NCI-H2227 (cell line): ENCODE measurements at regions not wholly inside any gene's neighbourhood (a gene's known extent, or its start where the extent isn't known, plus 50 kb on each side); places are given as distances from the start of the nearest gene placed in this dataset.

ENCODE experiments used
- DNase-seq: peaks from one replicate; lab custom pipeline; 2025; ENCODE audit not compliant: unreplicated experiment; lab: John Stamatoyannopoulos, UW

DNA sequence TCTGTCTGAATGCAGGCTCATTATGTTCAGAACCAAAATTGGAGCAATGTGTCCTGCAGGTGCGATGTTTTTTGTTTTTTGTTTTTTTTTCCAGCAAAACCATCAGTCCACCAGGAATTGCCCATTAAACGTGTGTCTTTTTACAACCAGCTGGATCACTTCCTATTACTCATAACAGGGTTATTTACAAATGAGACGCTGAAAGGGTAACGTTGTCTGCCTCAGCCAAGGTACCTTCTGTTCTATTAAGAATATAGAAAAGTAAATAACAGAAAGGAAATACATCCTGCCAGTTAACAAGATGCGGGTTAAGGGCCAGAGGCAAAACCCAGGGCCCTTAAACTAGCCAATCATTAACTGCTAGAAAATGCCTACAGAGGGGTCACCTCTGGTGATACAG is 590.4 kb downstream of the TBC1D4 start:
- DNase-seq: no peak

DNA sequence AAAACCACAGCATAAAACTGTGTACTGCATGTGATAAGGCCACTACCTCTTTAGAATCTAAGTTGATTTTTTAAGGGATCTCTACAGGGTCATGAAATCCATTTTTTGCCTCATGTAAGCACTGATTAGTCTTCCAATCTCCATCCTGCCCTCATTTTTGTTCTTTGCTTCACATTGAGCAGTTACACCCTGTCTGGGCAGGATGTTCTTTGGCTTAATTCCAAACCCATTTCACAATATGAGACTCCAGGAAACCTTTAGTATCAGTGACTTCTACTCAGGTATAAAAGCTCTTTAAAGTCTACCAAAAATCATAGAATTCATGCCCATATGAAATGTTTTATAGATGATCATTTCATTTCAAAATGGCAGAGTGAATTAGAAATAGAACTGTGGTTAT is 592.6 kb downstream of the TBC1D4 start:
- no peak for DNase-seq

DNA sequence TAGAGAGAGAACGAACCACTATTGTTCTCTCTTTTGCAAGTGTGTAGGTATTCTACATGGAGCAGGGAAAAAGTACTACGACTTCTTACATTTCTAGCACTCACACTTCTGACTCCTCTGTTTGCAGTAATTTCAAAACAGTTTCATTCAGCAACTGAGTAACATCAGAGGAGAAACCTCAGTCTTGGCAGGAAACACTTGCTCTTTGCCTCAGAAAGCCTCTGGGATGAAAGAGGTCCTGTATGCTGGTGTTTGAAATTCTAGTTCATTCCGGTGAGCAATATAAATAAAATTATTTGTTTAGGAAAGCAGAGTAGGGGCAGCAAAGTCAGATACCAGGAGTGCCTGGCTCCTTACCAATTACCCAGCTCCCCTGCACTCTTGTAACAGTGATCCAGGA is 595.5 kb downstream of the TBC1D4 start:
- no peak for DNase-seq

DNA sequence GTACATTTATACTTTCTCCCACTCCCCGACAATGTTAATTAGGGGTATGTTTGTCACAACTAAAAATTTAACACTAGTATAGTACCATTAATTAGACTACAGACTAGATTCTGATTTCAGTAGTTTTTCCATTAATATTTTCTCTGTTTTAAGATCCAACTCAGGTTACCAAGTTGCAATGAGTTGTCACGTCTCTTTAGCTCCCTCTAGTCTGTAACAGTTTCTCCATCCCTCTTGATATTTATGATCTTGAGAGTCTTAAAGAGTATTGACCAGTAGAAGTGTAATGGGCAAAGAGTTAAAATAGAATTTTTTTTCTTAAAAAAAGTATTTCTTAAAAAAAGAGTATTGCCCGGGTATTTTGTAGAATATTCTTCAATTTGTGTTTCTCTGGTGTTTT is 598.1 kb downstream of the TBC1D4 start:
- DNase-seq: no peak

DNA sequence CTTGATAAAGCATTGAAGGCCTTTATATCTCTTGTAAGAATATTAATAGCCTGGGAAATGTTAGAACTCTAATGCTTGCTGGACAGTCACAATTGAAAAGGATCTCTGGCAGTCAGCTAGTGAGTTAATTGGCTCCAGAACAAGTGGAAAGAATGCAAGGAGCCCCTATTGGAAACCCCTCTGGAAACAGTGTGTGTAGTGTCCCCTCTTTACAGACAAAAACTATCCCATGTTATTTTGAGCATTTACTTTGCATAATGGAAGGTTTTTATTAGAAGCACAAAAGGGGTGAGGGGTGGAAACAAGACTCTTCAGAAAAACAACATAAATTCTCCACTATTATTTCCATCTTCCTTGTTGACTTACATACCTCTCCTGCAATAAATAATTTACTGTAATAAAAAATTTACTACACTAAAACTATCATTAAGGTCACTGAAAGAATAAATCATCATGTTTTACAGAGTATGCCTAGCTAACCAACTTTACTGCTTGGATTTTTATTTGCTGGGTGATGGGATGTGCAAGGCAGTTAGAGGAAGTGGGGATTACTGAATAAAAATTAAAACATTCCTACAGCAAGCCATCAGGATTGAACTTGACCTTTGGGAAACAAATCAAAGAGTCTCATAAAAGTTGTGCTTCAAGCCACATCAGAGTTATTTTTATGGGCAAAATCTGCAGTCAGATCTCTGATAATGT is 610.4 kb downstream of the TBC1D4 start:
- DNase-seq: no peak

DNA sequence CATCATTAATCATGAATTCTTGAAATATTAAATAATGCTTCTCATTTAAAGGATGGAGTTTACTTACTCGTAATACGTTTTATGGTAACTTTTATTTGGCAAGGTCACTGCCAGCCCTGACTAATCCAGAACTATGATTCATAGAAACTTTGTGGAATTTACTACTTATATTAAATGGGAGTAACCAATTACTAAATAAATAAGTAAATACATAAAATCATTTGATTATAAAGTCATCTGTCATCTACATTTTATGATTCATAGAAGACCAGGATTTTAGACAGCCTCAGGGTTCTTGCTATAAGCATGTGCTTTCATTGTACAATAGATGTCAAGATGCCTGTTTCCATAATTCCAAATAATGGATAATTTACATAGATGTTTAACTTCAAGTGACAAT is 611.1 kb downstream of the TBC1D4 start:
- DNase-seq: no peak

DNA sequence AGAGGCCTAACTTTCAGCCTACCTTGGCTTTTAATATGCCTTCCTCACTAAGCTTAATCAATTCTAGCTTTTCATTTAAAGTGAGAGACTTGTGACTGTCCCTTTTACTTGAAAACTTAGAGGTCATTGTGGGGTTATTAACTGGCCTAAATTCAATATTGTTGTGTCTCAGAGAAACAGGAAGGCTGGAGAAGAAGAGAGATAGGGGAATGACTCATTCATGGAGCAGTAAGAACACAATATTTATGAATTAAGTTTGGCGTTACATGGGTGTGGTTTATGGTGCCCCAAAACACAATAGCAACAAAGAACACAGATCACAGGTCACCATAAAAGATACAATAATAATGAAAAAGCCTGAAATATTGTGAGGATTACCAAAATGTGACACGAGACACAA is 612.1 kb downstream of the TBC1D4 start:
- no peak for DNase-seq

DNA sequence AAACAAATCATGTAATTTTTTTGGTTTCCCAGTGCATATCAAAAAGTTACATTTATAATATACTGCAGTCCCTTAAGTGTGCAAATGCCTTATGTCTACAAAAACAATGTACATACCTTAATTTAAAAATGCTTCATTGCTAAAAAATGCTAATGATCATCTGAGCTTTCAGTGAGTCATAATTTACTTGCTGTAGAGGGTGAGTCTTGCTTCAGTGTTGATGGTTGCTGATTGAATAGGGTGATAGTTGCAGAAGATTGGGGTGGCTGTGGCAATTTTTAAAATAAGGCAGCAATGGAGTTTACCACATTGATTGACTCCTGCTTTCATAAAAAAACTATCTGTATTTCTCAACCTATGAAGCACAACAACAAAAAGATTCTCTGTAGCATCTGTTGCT is 613.9 kb downstream of the TBC1D4 start:
- no peak for DNase-seq

DNA sequence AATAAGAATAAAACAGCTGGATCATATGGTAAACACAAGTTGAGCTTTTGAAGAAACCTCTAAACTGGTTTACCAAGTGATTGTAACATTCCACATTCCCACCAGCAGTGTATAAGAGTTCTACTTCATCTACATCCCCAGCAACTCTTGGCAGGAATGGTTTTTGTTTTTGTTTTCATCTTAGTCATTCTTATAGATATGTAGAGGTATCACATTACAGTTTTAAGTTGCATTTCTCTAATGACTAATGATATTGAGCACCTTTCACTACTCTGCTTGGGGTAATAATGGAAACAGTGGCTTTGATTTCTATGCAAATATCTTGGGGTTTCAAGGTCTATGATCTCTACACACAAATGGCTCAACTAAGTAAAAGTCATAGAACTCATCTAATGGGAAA is 614.5 kb downstream of the TBC1D4 start:
- DNase-seq: no peak

DNA sequence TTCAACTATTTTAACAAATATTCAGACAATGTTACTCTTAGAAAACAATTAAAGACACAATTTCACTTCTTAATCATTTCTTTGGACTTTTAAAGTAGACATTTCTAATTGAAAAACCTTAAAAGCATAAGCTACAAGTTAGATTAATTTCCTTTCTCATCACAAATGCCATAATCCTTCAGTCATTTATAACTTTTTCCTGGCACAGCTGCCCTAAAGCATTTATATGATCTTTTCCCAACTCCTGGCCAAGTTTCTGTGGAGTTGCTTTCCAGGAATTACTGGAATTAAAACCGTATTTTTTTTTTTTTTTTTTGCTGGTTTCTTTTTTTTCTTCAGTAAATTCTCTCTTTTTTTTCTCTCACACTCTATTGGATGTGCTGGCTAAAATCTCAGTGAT is 615.9 kb downstream of the TBC1D4 start:
- no peak for DNase-seq

DNA sequence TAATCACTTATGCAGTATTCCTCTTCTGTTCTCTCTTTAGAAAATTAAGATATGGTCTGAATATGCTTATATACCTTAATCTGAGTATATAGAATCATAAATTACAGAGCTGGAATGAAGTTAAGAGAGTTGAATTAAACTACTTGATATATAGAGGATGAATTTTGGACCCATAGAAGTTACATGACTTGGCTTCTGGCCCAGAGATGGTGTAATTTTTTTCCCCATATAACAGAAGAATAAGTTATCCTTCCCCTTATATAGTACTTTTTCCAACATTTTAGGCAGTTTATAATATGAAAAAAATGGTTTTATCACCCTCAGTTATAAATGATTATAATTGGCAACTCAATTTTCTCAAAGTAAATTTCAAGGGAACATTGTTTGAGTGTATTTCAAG is 616.3 kb downstream of the TBC1D4 start:
- DNase-seq: no peak

DNA sequence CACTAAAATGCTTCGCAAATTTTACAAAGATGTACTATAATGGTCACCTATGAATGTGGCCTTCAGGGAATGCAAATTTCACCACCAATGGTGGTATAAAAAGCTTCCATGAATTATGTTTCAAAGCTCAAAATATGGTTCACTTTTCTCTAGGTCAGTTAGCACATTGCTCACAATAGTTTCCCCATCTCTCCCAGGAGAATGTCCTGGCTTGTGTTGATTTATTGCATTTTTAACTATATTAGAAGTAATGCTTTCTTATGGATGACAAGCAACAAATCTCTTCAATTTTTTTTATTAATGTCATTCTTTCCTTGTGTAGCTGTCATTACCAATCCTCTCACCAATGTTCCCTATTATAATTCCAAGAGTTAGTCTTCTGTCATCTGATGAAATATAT is 621.2 kb downstream of the TBC1D4 start:
- no peak for DNase-seq

DNA sequence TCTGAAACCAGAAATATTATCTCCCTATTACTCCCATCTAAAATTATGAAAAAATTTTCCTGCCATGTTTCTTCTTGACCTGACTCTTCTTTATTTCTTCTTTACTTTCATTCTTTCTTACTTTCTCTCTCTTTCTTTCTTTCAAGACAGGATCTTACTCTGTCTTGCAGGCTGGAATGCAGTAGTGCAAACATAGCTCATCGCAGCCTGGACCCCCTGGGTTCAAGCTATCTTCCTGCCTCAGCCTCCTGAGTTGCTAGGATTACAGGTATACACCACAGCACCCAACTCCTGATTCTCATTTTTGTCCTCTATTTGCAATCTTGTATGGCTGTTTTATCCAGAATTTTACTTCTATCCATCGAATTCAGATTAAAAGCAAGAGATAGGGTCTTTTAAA is 631.1 kb downstream of the TBC1D4 start:
- no peak for DNase-seq

DNA sequence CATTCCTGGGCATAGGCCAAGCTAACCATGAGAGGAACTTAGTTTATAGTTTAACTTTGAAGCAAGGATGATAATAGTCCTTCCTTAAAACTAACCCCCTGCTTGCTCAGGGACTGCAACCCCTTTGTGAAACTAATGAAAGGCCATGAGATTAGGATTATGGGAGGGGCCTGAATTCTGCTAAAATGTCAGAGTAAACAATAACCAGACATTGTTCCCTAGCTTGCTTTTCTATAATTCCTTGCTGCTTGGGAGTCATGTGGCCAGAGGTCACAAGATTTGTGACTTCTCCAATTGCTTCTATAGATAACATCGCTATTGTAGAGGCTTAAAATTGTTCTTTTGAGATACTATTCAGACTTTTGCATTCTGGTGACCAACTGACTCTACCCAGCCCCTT is 634.0 kb downstream of the TBC1D4 start:
- no peak for DNase-seq

DNA sequence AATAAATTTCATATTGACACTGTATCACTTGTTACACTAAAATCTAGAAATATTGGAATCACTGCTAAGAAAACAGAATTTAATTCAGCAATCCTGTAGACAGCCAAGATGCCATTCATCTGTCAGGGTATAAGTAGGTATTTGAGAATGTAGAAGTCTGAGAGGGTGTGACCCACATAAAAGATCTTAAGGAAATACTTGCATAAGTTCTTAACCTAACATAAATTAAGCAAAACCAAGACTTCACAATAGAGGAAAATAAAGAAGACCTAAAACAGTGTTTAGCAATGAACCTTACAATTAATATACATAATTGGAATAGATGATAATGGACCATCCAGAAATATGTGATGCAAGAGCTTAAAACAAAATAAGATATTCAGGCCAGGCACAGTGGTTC is 636.2 kb downstream of the TBC1D4 start:
- DNase-seq: no peak

DNA sequence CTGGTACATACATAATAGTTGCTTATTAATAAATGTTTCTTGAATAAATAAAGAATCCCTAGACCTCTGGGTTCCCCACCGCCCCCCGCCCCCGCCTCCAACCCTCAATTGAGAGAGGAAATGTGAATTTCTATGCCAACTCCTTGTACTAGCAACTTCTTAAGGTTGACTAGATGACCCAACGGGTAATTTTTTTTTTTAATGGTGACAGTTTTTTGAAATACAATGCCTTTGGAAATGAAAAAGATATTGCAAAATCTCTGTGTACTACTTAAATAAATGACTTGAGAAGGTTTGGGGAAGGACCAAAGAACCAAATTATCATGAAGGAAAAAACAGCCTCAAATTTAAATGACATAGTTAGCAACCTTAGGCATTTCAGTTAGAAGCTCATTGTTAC is 640.3 kb downstream of the TBC1D4 start:
- DNase-seq: no peak

DNA sequence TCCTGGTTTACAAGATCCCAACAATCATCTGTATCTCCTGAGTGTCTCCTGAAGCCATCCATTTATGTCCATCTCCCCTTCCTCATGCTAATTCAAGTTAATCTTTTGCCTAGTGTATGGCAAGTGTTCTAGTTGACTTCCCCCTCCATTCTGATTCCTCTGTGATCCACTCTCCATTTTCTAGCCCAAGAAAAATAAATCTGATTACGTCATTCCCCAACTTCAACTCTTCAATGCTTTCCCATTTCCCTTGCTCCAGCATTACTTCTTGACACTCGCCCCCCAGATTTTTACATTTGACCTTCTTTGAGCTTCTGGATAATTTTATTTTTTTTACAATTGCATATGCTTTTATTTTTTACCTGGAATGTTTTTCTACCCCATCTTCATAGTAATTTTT is 640.8 kb downstream of the TBC1D4 start:
- no peak for DNase-seq

DNA sequence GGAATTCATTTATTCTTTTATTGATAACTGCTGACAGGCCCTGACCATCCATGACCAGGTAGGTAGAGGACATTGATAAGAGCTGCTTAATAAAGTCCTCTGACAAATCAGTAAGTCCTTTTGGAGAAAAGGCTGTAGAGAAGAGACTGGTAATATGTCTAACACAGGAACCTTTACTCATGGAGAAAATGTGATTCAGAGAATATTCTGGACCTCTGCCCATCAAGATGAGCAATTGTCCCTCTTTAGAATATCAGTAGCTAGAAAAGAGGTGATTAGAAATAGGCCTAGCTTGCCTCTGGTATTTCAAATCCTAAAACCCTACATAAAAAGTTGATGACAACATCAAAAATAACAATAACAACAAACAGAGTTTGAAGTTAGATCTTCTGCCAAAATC is 642.3 kb downstream of the TBC1D4 start:
- no peak for DNase-seq

DNA sequence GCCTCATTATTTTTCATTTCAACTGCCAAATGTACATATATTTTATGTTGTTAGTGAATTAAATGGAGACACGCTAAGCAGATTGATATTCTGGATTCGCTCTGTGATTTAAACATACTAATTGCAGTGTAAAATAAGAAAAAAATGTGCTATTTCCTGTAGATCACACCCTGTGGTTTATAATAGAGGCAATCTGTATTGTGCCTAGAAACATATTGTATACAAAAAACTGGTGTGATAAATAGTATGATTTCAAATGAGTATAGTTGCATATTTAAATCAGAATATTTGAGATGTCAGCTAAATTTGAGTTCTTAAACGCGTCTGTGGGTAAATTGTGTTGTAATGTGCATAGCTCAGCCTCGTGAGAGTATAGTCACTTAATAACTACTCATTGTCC is 643.9 kb downstream of the TBC1D4 start:
- DNase-seq: no peak

DNA sequence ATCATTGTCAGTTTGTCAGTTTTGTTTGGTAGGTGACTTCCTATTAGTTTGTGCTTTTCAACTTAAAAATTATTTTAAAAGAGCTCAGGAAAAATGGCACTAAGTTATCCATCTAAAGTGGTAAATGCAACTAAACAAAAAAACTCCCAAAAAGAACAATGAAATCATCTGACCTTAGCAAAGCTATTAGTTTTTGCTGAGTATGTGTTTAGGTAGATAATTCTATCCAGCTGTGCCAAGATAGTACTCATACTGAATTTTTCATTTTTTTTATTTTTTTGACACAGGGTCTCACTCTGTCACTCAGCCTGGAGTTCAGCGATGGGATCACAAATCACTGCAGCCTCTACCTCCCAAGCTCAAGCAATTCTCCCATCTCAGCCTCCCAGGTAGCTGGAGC is 645.3 kb downstream of the TBC1D4 start:
- DNase-seq: no peak

DNA sequence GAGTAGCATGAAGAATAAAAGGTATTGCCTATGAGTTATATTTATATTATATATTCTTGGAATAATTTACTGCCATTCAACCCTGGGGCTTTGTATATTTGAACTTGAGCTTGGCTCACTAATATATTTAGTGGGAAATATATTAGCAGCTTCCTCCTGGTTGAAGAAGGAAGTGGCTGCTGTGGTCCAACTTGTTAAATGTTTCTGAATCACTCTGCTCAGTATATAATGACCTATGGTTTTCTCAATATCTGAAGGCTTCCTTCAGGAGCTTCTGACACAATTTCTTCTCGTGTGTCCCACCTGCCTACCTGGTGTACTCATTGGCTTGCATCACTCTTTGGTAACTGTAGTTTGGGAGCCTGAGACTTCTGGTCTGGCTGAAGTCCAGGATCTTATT is 646.4 kb downstream of the TBC1D4 start:
- DNase-seq: no peak

DNA sequence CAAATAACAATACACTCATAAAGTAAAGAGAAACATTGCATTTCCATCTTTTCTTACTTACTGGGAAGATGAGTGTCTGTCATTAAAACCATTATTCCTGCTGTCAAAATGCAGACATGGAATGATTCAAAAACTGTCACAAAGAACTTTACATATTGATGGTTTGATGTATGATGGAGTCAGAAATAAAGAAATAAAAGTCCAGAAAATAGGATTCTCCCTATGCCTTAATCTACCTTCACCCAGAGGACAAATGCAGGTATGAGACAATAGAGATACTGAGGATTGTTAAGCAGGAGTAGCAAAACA is 656.1 kb downstream of the TBC1D4 start:
- no peak for DNase-seq

DNA sequence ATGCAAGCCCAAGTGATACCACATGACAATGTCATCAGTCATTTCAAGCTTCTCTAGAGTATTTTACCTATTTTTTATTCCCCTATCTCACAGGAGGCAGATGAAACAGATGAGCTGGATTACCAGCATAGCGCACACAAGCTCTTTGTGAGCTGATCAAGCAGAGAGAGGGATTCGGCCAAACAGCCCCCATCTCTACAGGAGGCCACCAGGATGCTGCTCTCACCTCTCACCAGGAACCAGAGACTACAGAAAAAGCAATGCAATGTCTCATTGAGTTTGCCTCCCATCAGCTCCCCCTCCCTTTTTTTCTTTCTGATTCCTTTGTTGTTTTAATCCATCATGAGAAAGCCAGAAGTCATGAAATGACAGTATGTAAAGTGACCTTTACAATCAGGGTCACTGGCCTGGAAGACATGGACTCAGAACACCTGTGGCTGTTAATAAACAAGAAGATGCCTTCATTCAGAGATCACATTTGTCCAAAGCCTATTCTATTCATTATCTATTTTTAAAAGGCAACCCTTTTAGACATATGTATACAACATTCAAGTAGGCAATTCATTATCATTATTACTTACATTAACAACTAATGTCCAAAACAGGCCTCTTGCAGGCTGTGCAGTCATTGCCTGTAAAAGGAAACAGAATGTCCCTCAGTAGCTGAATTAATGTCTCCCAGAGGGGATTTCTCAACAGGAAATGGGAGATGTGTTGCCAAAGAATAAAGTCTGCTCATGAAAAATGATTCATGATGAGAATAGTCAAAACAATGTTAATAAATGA is 656.6 kb downstream of the TBC1D4 start:
- no peak for DNase-seq
